Activated CD4-positive, alpha-beta T cell treated with anti-CD3 and anti-CD28 coated beads, Interleukin-2, amount 10 ng/mL, durations not matched to agents 7 days and 5 days (primary cell): ENCODE measurements at regions not wholly inside any gene's neighbourhood (a gene's known extent, or its start where the extent isn't known, plus 50 kb on each side); places are given as distances from the start of the nearest gene placed in this dataset.

ENCODE experiments used
- CTCF ChIA-PET: fragments of 350-600 bp; sonication (Branson Sonifier 250); formaldehyde crosslinking; loops from one replicate; lab custom pipeline; 2021; ENCODE audit warnings: antibody characterized with exemption; lab: Charles Lee
- POLR2A ChIA-PET: fragments of 350-600 bp; sonication (Branson Sonifier 250); formaldehyde crosslinking; loops from one replicate; lab custom pipeline; 2021; ENCODE audit warnings: antibody characterized with exemption; lab: Charles Lee
- DNase-seq: peaks from one replicate; pipeline ENCODE4 v3.0.0-alpha.2; 2020
- H3K27ac Mint-ChIP-seq: one replicate; pipeline ENCODE4 v1.8.0; 2021; ENCODE audit warnings: mild to moderate bottlenecking, moderate library complexity, mixed read lengths
- H3K27me3 Mint-ChIP-seq: one replicate; pipeline ENCODE4 v1.8.0; 2021; ENCODE audit warnings: mixed read lengths
- H3K36me3 Mint-ChIP-seq: one replicate; pipeline ENCODE4 v1.8.0; 2021; ENCODE audit warnings: low read depth, mixed read lengths
- H3K4me1 Mint-ChIP-seq: one replicate; pipeline ENCODE4 v1.8.0; 2021; ENCODE audit warnings: mixed read lengths
- H3K4me3 Mint-ChIP-seq: one replicate; pipeline ENCODE4 v1.8.0; 2021; ENCODE audit warnings: mild to moderate bottlenecking, moderate library complexity, mixed read lengths
- H3K9me3 Mint-ChIP-seq: one replicate; pipeline ENCODE4 v1.8.0; 2021; ENCODE audit warnings: mixed read lengths

GRCh38 chr2:155442088-155442487 lies 743.6 kb downstream of the KCNJ3 start:
- Mint-ChIP-seq H3K27ac (no peak overlapping the region), H3K27me3 (no peaks in the 10 kb centered on the region), H3K36me3 (no peaks in the 10 kb centered on the region), H3K4me3 (no peak overlapping the region), H3K9me3 (peaks cover 9% of the 10 kb centered on the region), H3K4me1 (no peaks in the 10 kb centered on the region)
- no peak for DNase-seq
- ChIA-PET CTCF (no interaction called here), POLR2A (no interaction called here)

GRCh38 chr2:155431004-155431507 lies 732.6 kb downstream of the KCNJ3 start:
- no peaks in the 10 kb centered on the region for H3K36me3 Mint-ChIP-seq
- H3K4me1 Mint-ChIP-seq = no peaks in the 10 kb centered on the region
- H3K4me3 Mint-ChIP-seq = no peak overlapping the region
- no peak for DNase-seq
- no peaks in the 10 kb centered on the region for H3K27me3 Mint-ChIP-seq
- H3K27ac Mint-ChIP-seq = no peak overlapping the region
- ChIA-PET CTCF (no interaction called here), POLR2A (no interaction called here)
- no peaks in the 10 kb centered on the region for H3K9me3 Mint-ChIP-seq

- no peaks in the 10 kb centered on the region for H3K36me3 Mint-ChIP-seq
- POLR2A ChIA-PET = no interaction called here
- CTCF ChIA-PET = no interaction called here
- H3K27ac Mint-ChIP-seq = no peak overlapping the region
- H3K27me3 Mint-ChIP-seq = no peaks in the 10 kb centered on the region
- no peaks in the 10 kb centered on the region for H3K9me3 Mint-ChIP-seq
- H3K4me1 Mint-ChIP-seq = no peaks in the 10 kb centered on the region
- no peak overlapping the region for H3K4me3 Mint-ChIP-seq
- DNase-seq = no peak
These were observed 729.0 kb downstream of the KCNJ3 start for GRCh38 chr2:155427470-155427869.

- no peaks in the 10 kb centered on the region for H3K27me3 Mint-ChIP-seq
- no peaks in the 10 kb centered on the region for H3K4me1 Mint-ChIP-seq
- no peaks in the 10 kb centered on the region for H3K9me3 Mint-ChIP-seq
- POLR2A ChIA-PET = no interaction called here
- CTCF ChIA-PET = no interaction called here
- H3K27ac Mint-ChIP-seq = no peak overlapping the region
- no peak overlapping the region for H3K4me3 Mint-ChIP-seq
- H3K36me3 Mint-ChIP-seq = no peaks in the 10 kb centered on the region
- DNase-seq = no peak
These were observed 726.0 kb downstream of the KCNJ3 start for GRCh38 chr2:155424518-155424917.

- no peak for DNase-seq
- H3K27ac Mint-ChIP-seq = no peak overlapping the region
- ChIA-PET POLR2A (no interaction called here), CTCF (no interaction called here)
- H3K36me3 Mint-ChIP-seq = no peaks in the 10 kb centered on the region
- no peaks in the 10 kb centered on the region for H3K9me3 Mint-ChIP-seq
- no peaks in the 10 kb centered on the region for H3K27me3 Mint-ChIP-seq
- H3K4me1 Mint-ChIP-seq = no peaks in the 10 kb centered on the region
- no peak overlapping the region for H3K4me3 Mint-ChIP-seq
These were observed 720.3 kb downstream of the KCNJ3 start for GRCh38 chr2:155418753-155419152.

- CTCF ChIA-PET = no interaction called here
- Mint-ChIP-seq H3K4me3 (no peak overlapping the region), H3K36me3 (no peaks in the 10 kb centered on the region), H3K4me1 (no peaks in the 10 kb centered on the region), H3K27ac (no peak overlapping the region), H3K9me3 (no peaks in the 10 kb centered on the region), H3K27me3 (no peaks in the 10 kb centered on the region)
- no peak for DNase-seq
- POLR2A ChIA-PET = no interaction called here
These were observed 714.1 kb downstream of the KCNJ3 start for GRCh38 chr2:155412598-155412997.

- Mint-ChIP-seq H3K27ac (no peak overlapping the region), H3K4me3 (no peak overlapping the region), H3K9me3 (peaks cover 14% of the 10 kb centered on the region), H3K36me3 (no peaks in the 10 kb centered on the region), H3K27me3 (no peaks in the 10 kb centered on the region), H3K4me1 (no peaks in the 10 kb centered on the region)
- no peak for DNase-seq
- CTCF ChIA-PET = no interaction called here
- POLR2A ChIA-PET = no interaction called here
These were observed 706.0 kb downstream of the KCNJ3 start for GRCh38 chr2:155404433-155405002.

GRCh38 chr2:155393406-155393805 lies 694.9 kb downstream of the KCNJ3 start:
- CTCF ChIA-PET = interaction anchor here (0.6 kb wide), 1 partner anchor 1102 kb away, joined by 4 read pairs; no protein-coding TSS in a partner anchor
- H3K4me1 Mint-ChIP-seq = no peaks in the 10 kb centered on the region

GRCh38 chr2:155391613-155392130 lies 693.2 kb downstream of the KCNJ3 start:
- H3K36me3 Mint-ChIP-seq = no peaks in the 10 kb centered on the region
- ChIA-PET CTCF (no interaction called here), POLR2A (no interaction called here)
- no peak overlapping the region for H3K4me3 Mint-ChIP-seq
- H3K9me3 Mint-ChIP-seq = no peaks in the 10 kb centered on the region
- H3K27me3 Mint-ChIP-seq = no peaks in the 10 kb centered on the region
- DNase-seq = no peak
- no peak overlapping the region for H3K27ac Mint-ChIP-seq
- no peaks in the 10 kb centered on the region for H3K4me1 Mint-ChIP-seq

More at GRCh38 chr2:155393406-155393805, 694.9 kb downstream of the KCNJ3 start:
- no peaks in the 10 kb centered on the region for H3K36me3 Mint-ChIP-seq
- DNase-seq = no peak
- no peak overlapping the region for H3K4me3 Mint-ChIP-seq
- POLR2A ChIA-PET = interaction anchor here (0.6 kb wide), 1 partner anchor 1443 kb away, joined by 3 read pairs; no protein-coding TSS in a partner anchor
- H3K27me3 Mint-ChIP-seq = no peaks in the 10 kb centered on the region
- no peaks in the 10 kb centered on the region for H3K9me3 Mint-ChIP-seq
- H3K27ac Mint-ChIP-seq = no peak overlapping the region

- no peak overlapping the region for H3K4me3 Mint-ChIP-seq
- H3K9me3 Mint-ChIP-seq = no peaks in the 10 kb centered on the region
- no peak for DNase-seq
- ChIA-PET CTCF (no interaction called here), POLR2A (no interaction called here)
- H3K36me3 Mint-ChIP-seq = no peaks in the 10 kb centered on the region
- no peak overlapping the region for H3K27ac Mint-ChIP-seq
- H3K27me3 Mint-ChIP-seq = no peaks in the 10 kb centered on the region
- H3K4me1 Mint-ChIP-seq = no peaks in the 10 kb centered on the region
These were observed 690.7 kb downstream of the KCNJ3 start for GRCh38 chr2:155389224-155389623.

GRCh38 chr2:155384555-155385123 lies 686.1 kb downstream of the KCNJ3 start:
- H3K36me3 Mint-ChIP-seq = no peaks in the 10 kb centered on the region
- H3K4me1 Mint-ChIP-seq = no peaks in the 10 kb centered on the region
- H3K27me3 Mint-ChIP-seq = peaks cover 5% of the 10 kb centered on the region
- H3K4me3 Mint-ChIP-seq = no peak overlapping the region
- ChIA-PET CTCF (no interaction called here), POLR2A (no interaction called here)
- no peak overlapping the region for H3K27ac Mint-ChIP-seq
- no peaks in the 10 kb centered on the region for H3K9me3 Mint-ChIP-seq
- DNase-seq = no peak

GRCh38 chr2:155382776-155383175 lies 684.3 kb downstream of the KCNJ3 start:
- H3K27me3 Mint-ChIP-seq = peaks cover 5% of the 10 kb centered on the region
- H3K36me3 Mint-ChIP-seq = no peaks in the 10 kb centered on the region
- CTCF ChIA-PET = no interaction called here
- H3K4me1 Mint-ChIP-seq = no peaks in the 10 kb centered on the region
- H3K4me3 Mint-ChIP-seq = no peak overlapping the region
- H3K9me3 Mint-ChIP-seq = no peaks in the 10 kb centered on the region
- POLR2A ChIA-PET = no interaction called here
- H3K27ac Mint-ChIP-seq = no peak overlapping the region
- DNase-seq = no peak

- H3K27ac Mint-ChIP-seq = no peak overlapping the region
- no peaks in the 10 kb centered on the region for H3K4me1 Mint-ChIP-seq
These were observed 682.9 kb downstream of the KCNJ3 start for GRCh38 chr2:155381436-155381835.

More at GRCh38 chr2:155381436-155381835, 682.9 kb downstream of the KCNJ3 start:
- H3K27me3 Mint-ChIP-seq = peaks cover 5% of the 10 kb centered on the region
- no peak overlapping the region for H3K4me3 Mint-ChIP-seq
- DNase-seq = no peak
- no peaks in the 10 kb centered on the region for H3K36me3 Mint-ChIP-seq
- ChIA-PET POLR2A (no interaction called here), CTCF (no interaction called here)
- H3K9me3 Mint-ChIP-seq = no peaks in the 10 kb centered on the region
